HEK293 (cell line): ENCODE measurements at regions not wholly inside any gene's neighbourhood (a gene's known extent, or its start where the extent isn't known, plus 50 kb on each side); places are given as distances from the start of the nearest gene placed in this dataset.
A peak's percentile ranks its signal among the peaks of the same experiment; 100 is the strongest.

Experiments
- CTCF ChIP-seq: fragments of 450-650 bp; formaldehyde crosslinking; IDR thresholded peaks from 2 replicates; pipeline ENCODE4 v1.5.1; 2016; ENCODE audit warnings: missing biosample characterization, missing genetic modification characterization
- KLF7 ChIP-seq: fragments of 450-650 bp; formaldehyde crosslinking; IDR thresholded peaks from 2 replicates; pipeline ENCODE4 v1.5.1; 2016; ENCODE audit warnings: missing biosample characterization, missing genetic modification characterization, borderline replicate concordance
- REPIN1 ChIP-seq: fragments of 450-650 bp; formaldehyde crosslinking; IDR thresholded peaks from 2 replicates; pipeline ENCODE4 v1.5.1; 2017; ENCODE audit warnings: missing biosample characterization, missing genetic modification characterization, low read depth
- ZBTB1 ChIP-seq: fragments of 450-650 bp; formaldehyde crosslinking; IDR thresholded peaks from 2 replicates; pipeline ENCODE4 v1.5.1; 2016; ENCODE audit warnings: missing biosample characterization, missing genetic modification characterization
- ZBTB10 ChIP-seq: fragments of 450-650 bp; formaldehyde crosslinking; IDR thresholded peaks from 2 replicates; pipeline ENCODE4 v1.5.1; 2016; ENCODE audit warnings: missing biosample characterization, missing genetic modification characterization
- ZBTB11 ChIP-seq: fragments of 450-650 bp; formaldehyde crosslinking; conservative IDR thresholded peaks from 2 replicates; pipeline ENCODE4 v1.5.1; 2016; ENCODE audit warnings: low read depth, missing biosample characterization, missing genetic modification characterization
- ZIC2 ChIP-seq: fragments of 450-650 bp; formaldehyde crosslinking; IDR thresholded peaks from 2 replicates; pipeline ENCODE4 v1.5.1; 2016; ENCODE audit warnings: missing biosample characterization, missing genetic modification characterization
- ZNF10 ChIP-seq: fragments of 450-650 bp; formaldehyde crosslinking; IDR thresholded peaks from 2 replicates; pipeline ENCODE4 v1.5.1; 2017; ENCODE audit warnings: missing biosample characterization, missing genetic modification characterization
- ZNF121 ChIP-seq: fragments of 450-650 bp; formaldehyde crosslinking; IDR thresholded peaks from 2 replicates; pipeline ENCODE4 v1.5.1; 2016; ENCODE audit warnings: missing biosample characterization, missing genetic modification characterization
- ZNF248 ChIP-seq: fragments of 450-650 bp; formaldehyde crosslinking; IDR thresholded peaks from 2 replicates; pipeline ENCODE4 v1.5.1; 2017; ENCODE audit warnings: missing biosample characterization, missing genetic modification characterization
- ZNF48 ChIP-seq: fragments of 450-650 bp; formaldehyde crosslinking; IDR thresholded peaks from 2 replicates; pipeline ENCODE4 v1.5.1; 2016; ENCODE audit warnings: missing biosample characterization, missing genetic modification characterization
- ZNF549 ChIP-seq: fragments of 450-650 bp; IDR thresholded peaks from 2 replicates; pipeline ENCODE4 v1.5.1; 2018; ENCODE audit warnings: missing biosample characterization, missing genetic modification characterization, mild to moderate bottlenecking, inconsistent platforms, moderate library complexity
- ZNF555 ChIP-seq: fragments of 450-650 bp; formaldehyde crosslinking; conservative IDR thresholded peaks from 2 replicates; pipeline ENCODE4 v1.5.1; 2017; ENCODE audit warnings: missing biosample characterization, mild to moderate bottlenecking, missing genetic modification characterization, inconsistent platforms
- ZNF558 ChIP-seq: fragments of 450-650 bp; formaldehyde crosslinking; IDR thresholded peaks from 2 replicates; pipeline ENCODE4 v1.5.1; 2016; ENCODE audit warnings: missing biosample characterization, missing genetic modification characterization
- ZNF629 ChIP-seq: fragments of 450-650 bp; formaldehyde crosslinking; IDR thresholded peaks from 2 replicates; pipeline ENCODE4 v1.5.1; 2017; ENCODE audit warnings: missing biosample characterization, missing genetic modification characterization
- ZNF768 ChIP-seq: fragments of 450-650 bp; formaldehyde crosslinking; IDR thresholded peaks from 2 replicates; pipeline ENCODE4 v1.5.1; 2018; ENCODE audit warnings: missing biosample characterization, mild to moderate bottlenecking, missing genetic modification characterization
- ZSCAN4 ChIP-seq: fragments of 450-650 bp; formaldehyde crosslinking; IDR thresholded peaks from 2 replicates; pipeline ENCODE4 v1.5.1; 2017; ENCODE audit warnings: missing biosample characterization, missing genetic modification characterization
- TF ChIP-seq, protein P1 (sequence below): IDR thresholded peaks from 2 replicates; pipeline ENCODE4 v1.6.1; 2011; ENCODE audit warnings: mild to moderate bottlenecking, low read depth, low read length, borderline replicate concordance
- TF ChIP-seq, protein P2 (sequence below): fragments of 450-650 bp; formaldehyde crosslinking; IDR thresholded peaks from 2 replicates; pipeline ENCODE4 v1.5.1; 2016; ENCODE audit warnings: missing biosample characterization, missing genetic modification characterization
- TF ChIP-seq, protein P3 (sequence below): fragments of 450-650 bp; formaldehyde crosslinking; IDR thresholded peaks from 2 replicates; pipeline ENCODE4 v1.5.1; 2016; ENCODE audit warnings: missing biosample characterization, missing genetic modification characterization, borderline replicate concordance
- TF ChIP-seq, protein P4 (sequence below): sonication (generic); formaldehyde crosslinking; IDR thresholded peaks from 2 replicates; pipeline ENCODE4 v1.8.1; 2022; ENCODE audit warnings: mild to moderate bottlenecking, moderate library complexity, missing genetic modification reagents

DNA sequence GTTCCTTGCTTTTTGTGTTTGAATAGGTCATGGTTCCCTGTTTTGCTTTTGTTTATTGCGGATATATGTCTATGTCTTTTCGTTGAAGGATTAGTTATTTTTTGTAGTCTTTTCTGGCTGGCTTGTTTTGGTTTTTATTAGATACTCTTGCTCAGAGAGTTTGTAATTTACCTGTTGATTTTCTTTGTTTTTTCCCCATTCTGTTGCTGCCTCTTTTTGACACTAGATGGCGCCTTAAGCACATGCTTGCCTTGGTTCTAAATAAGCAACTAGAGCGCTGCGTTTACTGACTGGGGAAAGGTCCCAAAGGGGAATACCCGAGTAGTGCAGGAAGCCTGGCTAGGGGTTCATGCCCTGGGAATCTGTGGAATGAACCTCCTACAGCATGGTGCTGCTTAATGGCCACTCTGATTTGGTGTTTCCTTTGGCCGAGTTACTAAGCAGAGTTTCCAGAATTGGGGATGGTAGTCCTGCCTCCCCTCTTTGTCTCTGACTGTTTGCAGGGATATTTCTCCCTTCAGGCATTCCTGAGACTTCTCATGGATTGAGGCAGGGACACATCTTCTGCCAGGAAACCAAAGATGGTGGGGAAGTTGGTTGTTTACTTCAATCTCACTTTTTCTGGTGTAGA lies 143.2 kb downstream of the PTPRU start (continued):
- TF ChIP-seq ZNF558 (tag by site-specific recombination) = peak; percentile 77
- peak; percentile 24; the same call in 1 of the 2 replicates for TF ChIP-seq CTCF (tag by site-specific recombination)
- TF ChIP-seq REPIN1 = 0 out of 2 replicates have a peak, but pooled peaks have one; percentile 54
- TF ChIP-seq ZNF248 = peak; percentile 51; the same call in 1 of the 2 replicates
- no peak for TF ChIP-seq ZNF10
- no peak for TF ChIP-seq ZBTB1 (tag by site-specific recombination)
- peak; percentile 69 for TF ChIP-seq ZNF629 (tag by site-specific recombination)
- no peak for TF ChIP-seq ZBTB11 (tag by site-specific recombination)
- no peak for TF ChIP-seq ZNF48 (tag by site-specific recombination)
- TF ChIP-seq ZNF121 (tag by site-specific recombination) = no peak
- TF ChIP-seq, protein P1, sequence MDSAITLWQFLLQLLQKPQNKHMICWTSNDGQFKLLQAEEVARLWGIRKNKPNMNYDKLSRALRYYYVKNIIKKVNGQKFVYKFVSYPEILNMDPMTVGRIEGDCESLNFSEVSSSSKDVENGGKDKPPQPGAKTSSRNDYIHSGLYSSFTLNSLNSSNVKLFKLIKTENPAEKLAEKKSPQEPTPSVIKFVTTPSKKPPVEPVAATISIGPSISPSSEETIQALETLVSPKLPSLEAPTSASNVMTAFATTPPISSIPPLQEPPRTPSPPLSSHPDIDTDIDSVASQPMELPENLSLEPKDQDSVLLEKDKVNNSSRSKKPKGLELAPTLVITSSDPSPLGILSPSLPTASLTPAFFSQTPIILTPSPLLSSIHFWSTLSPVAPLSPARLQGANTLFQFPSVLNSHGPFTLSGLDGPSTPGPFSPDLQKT = no peak
- no peak for TF ChIP-seq ZBTB10 (tag by site-specific recombination)
- TF ChIP-seq ZIC2 (tag by site-specific recombination) = no peak
- TF ChIP-seq, protein P2, sequence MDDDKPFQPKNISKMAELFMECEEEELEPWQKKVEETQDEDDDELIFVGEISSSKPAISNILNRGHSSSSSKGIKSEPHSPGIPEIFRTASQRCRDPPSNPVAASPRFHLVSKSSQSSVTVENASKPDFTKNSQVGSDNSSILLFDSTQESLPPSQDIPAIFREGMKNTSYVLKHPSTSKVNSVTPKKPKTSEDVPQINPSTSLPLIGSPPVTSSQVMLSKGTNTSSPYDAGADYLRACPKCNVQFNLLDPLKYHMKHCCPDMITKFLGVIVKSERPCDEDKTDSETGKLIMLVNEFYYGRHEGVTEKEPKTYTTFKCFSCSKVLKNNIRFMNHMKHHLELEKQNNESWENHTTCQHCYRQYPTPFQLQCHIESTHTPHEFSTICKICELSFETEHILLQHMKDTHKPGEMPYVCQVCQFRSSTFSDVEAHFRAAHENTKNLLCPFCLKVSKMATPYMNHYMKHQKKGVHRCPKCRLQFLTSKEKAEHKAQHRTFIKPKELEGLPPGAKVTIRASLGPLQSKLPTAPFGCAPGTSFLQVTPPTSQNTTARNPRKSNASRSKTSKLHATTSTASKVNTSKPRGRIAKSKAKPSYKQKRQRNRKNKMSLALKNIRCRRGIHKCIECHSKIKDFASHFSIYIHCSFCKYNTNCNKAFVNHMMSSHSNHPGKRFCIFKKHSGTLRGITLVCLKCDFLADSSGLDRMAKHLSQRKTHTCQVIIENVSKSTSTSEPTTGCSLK (tag by site-specific recombination) = 0 out of 2 replicates have a peak, but pooled peaks have one; percentile 60
- TF ChIP-seq, protein P3, sequence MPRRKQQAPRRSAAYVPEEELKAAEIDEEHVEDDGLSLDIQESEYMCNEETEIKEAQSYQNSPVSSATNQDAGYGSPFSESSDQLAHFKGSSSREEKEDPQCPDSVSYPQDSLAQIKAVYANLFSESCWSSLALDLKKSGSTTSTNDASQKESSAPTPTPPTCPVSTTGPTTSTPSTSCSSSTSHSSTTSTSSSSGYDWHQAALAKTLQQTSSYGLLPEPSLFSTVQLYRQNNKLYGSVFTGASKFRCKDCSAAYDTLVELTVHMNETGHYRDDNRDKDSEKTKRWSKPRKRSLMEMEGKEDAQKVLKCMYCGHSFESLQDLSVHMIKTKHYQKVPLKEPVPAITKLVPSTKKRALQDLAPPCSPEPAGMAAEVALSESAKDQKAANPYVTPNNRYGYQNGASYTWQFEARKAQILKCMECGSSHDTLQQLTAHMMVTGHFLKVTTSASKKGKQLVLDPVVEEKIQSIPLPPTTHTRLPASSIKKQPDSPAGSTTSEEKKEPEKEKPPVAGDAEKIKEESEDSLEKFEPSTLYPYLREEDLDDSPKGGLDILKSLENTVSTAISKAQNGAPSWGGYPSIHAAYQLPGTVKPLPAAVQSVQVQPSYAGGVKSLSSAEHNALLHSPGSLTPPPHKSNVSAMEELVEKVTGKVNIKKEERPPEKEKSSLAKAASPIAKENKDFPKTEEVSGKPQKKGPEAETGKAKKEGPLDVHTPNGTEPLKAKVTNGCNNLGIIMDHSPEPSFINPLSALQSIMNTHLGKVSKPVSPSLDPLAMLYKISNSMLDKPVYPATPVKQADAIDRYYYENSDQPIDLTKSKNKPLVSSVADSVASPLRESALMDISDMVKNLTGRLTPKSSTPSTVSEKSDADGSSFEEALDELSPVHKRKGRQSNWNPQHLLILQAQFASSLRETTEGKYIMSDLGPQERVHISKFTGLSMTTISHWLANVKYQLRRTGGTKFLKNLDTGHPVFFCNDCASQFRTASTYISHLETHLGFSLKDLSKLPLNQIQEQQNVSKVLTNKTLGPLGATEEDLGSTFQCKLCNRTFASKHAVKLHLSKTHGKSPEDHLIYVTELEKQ (tag by site-specific recombination) = no peak
- TF ChIP-seq ZNF549 (tag by site-specific recombination) = peak; percentile 74
- 0 out of 2 replicates have a peak, but pooled peaks have one; percentile 25 for TF ChIP-seq ZNF555 (tag by site-specific recombination)
- TF ChIP-seq ZSCAN4 (tag by site-specific recombination) = 0 out of 2 replicates have a peak, but pooled peaks have one; percentile 43
- TF ChIP-seq ZNF768 = 0 out of 2 replicates have a peak, but pooled peaks have one; percentile 31
- TF ChIP-seq, protein P4, sequence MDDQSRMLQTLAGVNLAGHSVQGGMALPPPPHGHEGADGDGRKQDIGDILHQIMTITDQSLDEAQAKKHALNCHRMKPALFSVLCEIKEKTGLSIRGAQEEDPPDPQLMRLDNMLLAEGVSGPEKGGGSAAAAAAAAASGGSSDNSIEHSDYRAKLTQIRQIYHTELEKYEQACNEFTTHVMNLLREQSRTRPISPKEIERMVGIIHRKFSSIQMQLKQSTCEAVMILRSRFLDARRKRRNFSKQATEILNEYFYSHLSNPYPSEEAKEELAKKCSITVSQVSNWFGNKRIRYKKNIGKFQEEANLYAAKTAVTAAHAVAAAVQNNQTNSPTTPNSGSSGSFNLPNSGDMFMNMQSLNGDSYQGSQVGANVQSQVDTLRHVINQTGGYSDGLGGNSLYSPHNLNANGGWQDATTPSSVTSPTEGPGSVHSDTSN (CRISPR knock-in tag) = no peak
- TF ChIP-seq KLF7 = no peak
